Keratinocyte (primary cell): ENCODE measurements at regions not wholly inside any gene's neighbourhood (a gene's known extent, or its start where the extent isn't known, plus 50 kb on each side); places are given as distances from the start of the nearest gene placed in this dataset.

Source experiments
- DNase-seq: peaks from one replicate; pipeline ENCODE4 v3.0.0-alpha.2; 2011; ENCODE audit warnings: low read depth, missing footprints, low spot score
- FAIRE-seq: peaks from 2 replicates; lab custom pipeline; 2011; peaks lifted over from hg19 to GRCh38; lab: Jason Lieb, UNC
- H2AFZ ChIP-seq: 2 replicates; pipeline ENCODE4 v1.6.0; 2012; ENCODE audit warnings: low read length, control low read depth, inconsistent platforms; ENCODE audit not compliant: control insufficient read depth
- H3K27ac ChIP-seq: 2 replicates; pipeline ENCODE4 v1.5.1; 2011; ENCODE audit warnings: low read length; ENCODE audit not compliant: control insufficient read depth, insufficient read depth
- H3K27me3 ChIP-seq: 3 replicates; pipeline ENCODE4 v1.6.0; 2011; ENCODE audit warnings: low read length; ENCODE audit not compliant: control insufficient read depth, insufficient read depth; ENCODE audit errors: extremely low read depth
- H3K36me3 ChIP-seq, 2 experiments: 2 replicates in 1 of 2; 3 replicates in 1 of 2; pipeline ENCODE4 v1.5.1; 2011; ENCODE audit warnings: low read length in 2 of 2, mild to moderate bottlenecking in 1 of 2; ENCODE audit not compliant: control insufficient read depth in 2 of 2, insufficient read depth in 2 of 2; ENCODE audit errors: extremely low read depth in 1 of 2
- H3K4me1 ChIP-seq: 3 replicates; pipeline ENCODE4 v1.5.1; 2011; ENCODE audit warnings: low read length; ENCODE audit not compliant: control insufficient read depth, insufficient read depth; ENCODE audit errors: extremely low read depth
- H3K4me2 ChIP-seq: 3 replicates; pipeline ENCODE4 v1.6.0; 2011; ENCODE audit warnings: low read depth, low read length; ENCODE audit not compliant: control insufficient read depth, insufficient read depth; ENCODE audit errors: extremely low read depth
- H3K4me3 ChIP-seq, 3 experiments: fragments of 200-600 bp in 1 of 3; sonication (generic) in 1 of 3; 2 replicates in 2 of 3; 3 replicates in 1 of 3; pipeline ENCODE4 v1.5.1; 2011 to 2016; ENCODE audit warnings: low read length in 3 of 3, mild to moderate bottlenecking in 3 of 3, control low read depth in 2 of 3, inconsistent platforms in 1 of 3, low read depth in 1 of 3, mixed read lengths in 1 of 3, mixed run types in 1 of 3, moderate library complexity in 1 of 3; ENCODE audit not compliant: control insufficient read depth in 2 of 3, insufficient read depth in 2 of 3; ENCODE audit errors: extremely low read depth in 1 of 3
- H3K79me2 ChIP-seq: 2 replicates; pipeline ENCODE4 v1.6.0; 2012; ENCODE audit warnings: low read length; ENCODE audit not compliant: control insufficient read depth, insufficient read depth
- H3K9ac ChIP-seq: 3 replicates; pipeline ENCODE4 v1.6.0; 2011; ENCODE audit warnings: low read length; ENCODE audit not compliant: control insufficient read depth, insufficient read depth; ENCODE audit errors: extremely low read depth
- H3K9me1 ChIP-seq: 3 replicates; pipeline ENCODE4 v1.6.0; 2011; ENCODE audit warnings: low read length; ENCODE audit not compliant: control insufficient read depth, insufficient read depth; ENCODE audit errors: extremely low read depth
- H3K9me3 ChIP-seq: 2 replicates; pipeline ENCODE4 v1.5.1; 2012; ENCODE audit warnings: low read depth, low read length; ENCODE audit not compliant: control insufficient read depth
- H4K20me1 ChIP-seq: 3 replicates; pipeline ENCODE4 v1.6.0; 2011; ENCODE audit warnings: low read length; ENCODE audit not compliant: control insufficient read depth, insufficient read depth; ENCODE audit errors: extremely low read depth
- EZH2 ChIP-seq: IDR thresholded peaks from one replicate; pipeline ENCODE4 v1.6.1; 2012; ENCODE audit warnings: inconsistent platforms, mild to moderate bottlenecking, low read length, moderate library complexity
- dilution Hi-C: fragments of 300-500 bp; cut with MboI; formaldehyde crosslinking; loops from one replicate; pipeline ENCODE4 v1.7.0; 2020; ENCODE audit warnings: low sequenced_read_pairs; ENCODE audit not compliant: extremely low pct_ligation_motif_present
- TF ChIP-seq, protein P1 (sequence below), 3 experiments: IDR thresholded peaks in 1 of 3; conservative IDR thresholded peaks in 1 of 3; optimal IDR thresholded peaks in 1 of 3; 2 replicates in 2 of 3; 3 replicates in 1 of 3; pipeline versions ENCODE3 to v1.5.1; 2011; ENCODE audit warnings: low read length in 3 of 3, mild to moderate bottlenecking in 3 of 3, moderate library complexity in 2 of 3, control low read depth in 1 of 3, inconsistent platforms in 1 of 3; ENCODE audit not compliant: insufficient read depth in 2 of 3; ENCODE audit errors: extremely low read depth in 1 of 3

DNA sequence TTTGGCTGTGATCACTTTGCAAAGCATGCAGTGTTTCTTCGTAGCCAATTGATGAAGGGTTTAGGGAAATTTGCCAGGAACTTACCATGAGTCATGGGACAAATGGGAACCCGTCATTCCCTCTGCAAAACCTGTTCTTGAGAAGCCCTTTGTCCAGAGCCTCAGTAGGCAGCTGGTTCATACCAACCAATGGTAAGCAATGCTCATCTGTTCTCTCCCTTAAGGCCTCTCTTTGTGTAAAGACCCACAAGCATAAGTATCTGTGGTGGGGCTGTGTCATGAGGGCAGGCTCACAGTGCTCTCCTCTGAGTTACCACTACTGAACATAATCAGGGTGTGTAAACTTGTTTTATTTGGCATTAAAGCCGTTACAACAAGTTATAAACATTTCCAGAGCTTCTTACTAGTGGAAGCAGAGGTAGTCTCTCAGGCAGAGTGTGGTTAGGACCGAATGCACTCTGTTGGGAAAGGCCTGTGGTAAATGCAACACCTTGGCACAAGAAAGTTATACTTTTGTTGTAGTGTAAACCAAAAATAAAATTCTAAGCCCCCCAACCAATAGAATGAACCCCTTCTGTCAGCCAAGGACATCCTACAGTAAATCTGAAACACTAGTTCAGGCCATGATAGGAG lies 119.8 kb downstream of the SINHCAF start:
- Histone ChIP-seq H4K20me1 (no peaks in the 10 kb centered on the region), H3K27me3 (no peaks in the 10 kb centered on the region), H3K27ac (peak overlapping the region; percentile 65), H2AFZ (peak overlapping the region; percentile 25), H3K4me1 (peaks cover 32% of the 10 kb centered on the region), H3K36me3 (no peaks in the 10 kb centered on the region), H3K4me3 (no peak overlapping the region), H3K79me2 (no peaks in the 10 kb centered on the region), H3K4me2 (peak overlapping the region; percentile 61), H3K9me3 (no peaks in the 10 kb centered on the region), H3K9me1 (no peaks in the 10 kb centered on the region), H3K9ac (no peak overlapping the region)
- dilution Hi-C loops = no loop called here
- peak; percentile 92 for DNase-seq
- peak; percentile 99 for FAIRE-seq
- TF ChIP-seq EZH2 = no peak
- TF ChIP-seq, protein P1, sequence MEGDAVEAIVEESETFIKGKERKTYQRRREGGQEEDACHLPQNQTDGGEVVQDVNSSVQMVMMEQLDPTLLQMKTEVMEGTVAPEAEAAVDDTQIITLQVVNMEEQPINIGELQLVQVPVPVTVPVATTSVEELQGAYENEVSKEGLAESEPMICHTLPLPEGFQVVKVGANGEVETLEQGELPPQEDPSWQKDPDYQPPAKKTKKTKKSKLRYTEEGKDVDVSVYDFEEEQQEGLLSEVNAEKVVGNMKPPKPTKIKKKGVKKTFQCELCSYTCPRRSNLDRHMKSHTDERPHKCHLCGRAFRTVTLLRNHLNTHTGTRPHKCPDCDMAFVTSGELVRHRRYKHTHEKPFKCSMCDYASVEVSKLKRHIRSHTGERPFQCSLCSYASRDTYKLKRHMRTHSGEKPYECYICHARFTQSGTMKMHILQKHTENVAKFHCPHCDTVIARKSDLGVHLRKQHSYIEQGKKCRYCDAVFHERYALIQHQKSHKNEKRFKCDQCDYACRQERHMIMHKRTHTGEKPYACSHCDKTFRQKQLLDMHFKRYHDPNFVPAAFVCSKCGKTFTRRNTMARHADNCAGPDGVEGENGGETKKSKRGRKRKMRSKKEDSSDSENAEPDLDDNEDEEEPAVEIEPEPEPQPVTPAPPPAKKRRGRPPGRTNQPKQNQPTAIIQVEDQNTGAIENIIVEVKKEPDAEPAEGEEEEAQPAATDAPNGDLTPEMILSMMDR (optimal IDR thresholded peaks at IDR 0.05 in 1 of 3, IDR thresholded peaks at IDR 0.05 in 1 of 3, conservative IDR thresholded peaks at IDR 0.05 in 1 of 3; ENCODE audit: extremely low read depth in 1 of 3, insufficient read depth in 2 of 3, low read length in 3 of 3) = no peak

DNA sequence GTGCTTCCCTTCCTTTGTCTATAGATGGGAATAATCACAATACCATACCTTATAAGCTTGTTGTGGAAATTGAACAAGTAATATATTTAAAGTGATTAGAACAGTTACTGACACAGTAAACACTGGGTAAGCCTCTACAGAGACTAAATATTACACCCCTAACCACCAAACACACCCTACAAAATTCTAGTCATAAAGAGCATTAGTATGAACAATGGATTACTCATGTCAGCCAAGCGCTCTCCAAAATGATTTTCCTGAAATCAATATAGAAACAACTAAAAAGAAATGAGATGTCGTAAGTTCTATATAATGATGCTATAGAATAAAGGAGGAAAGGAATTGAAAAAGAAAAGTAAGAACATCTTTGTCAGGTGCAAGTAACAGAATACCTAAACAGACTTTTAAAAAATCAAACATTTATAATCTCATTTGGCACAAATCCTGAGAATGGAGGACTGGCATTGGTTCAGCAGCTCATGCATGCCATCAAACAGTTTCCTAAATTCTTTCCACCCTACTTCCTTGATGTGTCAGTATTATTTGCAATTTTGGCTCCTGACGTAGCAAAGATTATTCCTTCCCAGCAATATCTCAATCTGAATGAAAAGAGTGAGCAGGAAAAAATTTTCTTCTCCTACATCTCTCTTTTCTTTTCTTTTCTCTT lies 118.0 kb downstream of the SINHCAF start:
- no peaks in the 10 kb centered on the region for H4K20me1 ChIP-seq
- H3K79me2 ChIP-seq = no peaks in the 10 kb centered on the region
- H3K4me2 ChIP-seq = peak overlapping the region; percentile 35
- H3K4me3 ChIP-seq = no peak overlapping the region
- no peaks in the 10 kb centered on the region for H3K36me3 ChIP-seq
- peak; percentile 20 for FAIRE-seq
- H3K4me1 ChIP-seq = peaks cover 32% of the 10 kb centered on the region
- DNase-seq = no peak
- H3K9me3 ChIP-seq = no peaks in the 10 kb centered on the region
- no peak overlapping the region for H2AFZ ChIP-seq
- H3K9me1 ChIP-seq = no peaks in the 10 kb centered on the region
- TF ChIP-seq, protein P1 (optimal IDR thresholded peaks at IDR 0.05 in 1 of 3, IDR thresholded peaks at IDR 0.05 in 1 of 3, conservative IDR thresholded peaks at IDR 0.05 in 1 of 3; ENCODE audit: extremely low read depth in 1 of 3, insufficient read depth in 2 of 3, low read length in 3 of 3) = no peak
- no peak for TF ChIP-seq EZH2
- dilution Hi-C loops = no loop called here
- no peak overlapping the region for H3K9ac ChIP-seq
- H3K27ac ChIP-seq = no peak overlapping the region
- no peaks in the 10 kb centered on the region for H3K27me3 ChIP-seq
